ENCODE measurements at regions not wholly inside any gene's neighbourhood (a gene's known extent, or its start where the extent isn't known, plus 50 kb on each side); places are given as distances from the start of the nearest gene placed in this dataset.

DNA sequence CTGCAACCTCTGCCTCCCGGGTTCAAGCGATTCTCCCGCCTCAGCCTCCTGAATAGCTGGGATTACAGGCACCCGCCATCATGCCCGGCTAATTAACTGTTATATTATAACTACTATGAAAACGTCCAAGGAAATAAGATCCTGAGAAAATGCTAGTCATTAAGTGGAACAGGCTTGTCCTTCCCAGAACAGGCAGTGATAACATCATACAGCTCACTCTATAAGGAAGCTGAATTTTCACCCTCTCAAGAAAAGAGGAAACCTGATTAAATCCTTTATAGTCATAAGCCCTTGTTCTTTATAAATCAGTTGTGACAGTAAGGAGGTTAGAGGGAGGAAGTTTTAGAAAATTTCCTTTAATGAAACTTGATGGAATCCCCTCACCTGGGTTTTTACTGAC, 163.9 kb upstream of the CLINT1 start:
- TF ChIP-seq, protein P1, sequence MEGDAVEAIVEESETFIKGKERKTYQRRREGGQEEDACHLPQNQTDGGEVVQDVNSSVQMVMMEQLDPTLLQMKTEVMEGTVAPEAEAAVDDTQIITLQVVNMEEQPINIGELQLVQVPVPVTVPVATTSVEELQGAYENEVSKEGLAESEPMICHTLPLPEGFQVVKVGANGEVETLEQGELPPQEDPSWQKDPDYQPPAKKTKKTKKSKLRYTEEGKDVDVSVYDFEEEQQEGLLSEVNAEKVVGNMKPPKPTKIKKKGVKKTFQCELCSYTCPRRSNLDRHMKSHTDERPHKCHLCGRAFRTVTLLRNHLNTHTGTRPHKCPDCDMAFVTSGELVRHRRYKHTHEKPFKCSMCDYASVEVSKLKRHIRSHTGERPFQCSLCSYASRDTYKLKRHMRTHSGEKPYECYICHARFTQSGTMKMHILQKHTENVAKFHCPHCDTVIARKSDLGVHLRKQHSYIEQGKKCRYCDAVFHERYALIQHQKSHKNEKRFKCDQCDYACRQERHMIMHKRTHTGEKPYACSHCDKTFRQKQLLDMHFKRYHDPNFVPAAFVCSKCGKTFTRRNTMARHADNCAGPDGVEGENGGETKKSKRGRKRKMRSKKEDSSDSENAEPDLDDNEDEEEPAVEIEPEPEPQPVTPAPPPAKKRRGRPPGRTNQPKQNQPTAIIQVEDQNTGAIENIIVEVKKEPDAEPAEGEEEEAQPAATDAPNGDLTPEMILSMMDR (conservative IDR thresholded peaks at IDR 0.05; ENCODE audit: low read length): no peak
- TF ChIP-seq EZH2phosphoT487 (IDR thresholded peaks at IDR 0.05; ENCODE audit: borderline replicate concordance, low read depth, low read length): no peak
